ACC112 (cell line): ENCODE measurements at regions not wholly inside any gene's neighbourhood (a gene's known extent, or its start where the extent isn't known, plus 50 kb on each side); places are given as distances from the start of the nearest gene placed in this dataset.

ENCODE experiments used
- H2AFZ ChIP-seq: fragments of 200-600 bp; sonication (generic); one replicate; pipeline ENCODE4 v1.6.0; 2017; ENCODE audit warnings: antibody characterized with exemption, low read length; ENCODE audit not compliant: unreplicated experiment
- H3K27ac ChIP-seq: fragments of 200-600 bp; sonication (generic); 2 replicates; pipeline ENCODE4 v1.5.1; 2014; ENCODE audit warnings: low read depth, mild to moderate bottlenecking, antibody characterized with exemption, low read length, moderate library complexity
- H3K27me3 ChIP-seq: fragments of 200-600 bp; sonication (generic); 2 replicates; pipeline ENCODE4 v1.6.1; 2014; ENCODE audit warnings: mild to moderate bottlenecking, antibody characterized with exemption, low read length, moderate library complexity, mixed read lengths; ENCODE audit not compliant: insufficient read depth
- H3K36me3 ChIP-seq: fragments of 200-600 bp; sonication (generic); 2 replicates; pipeline ENCODE4 v1.6.1; 2016; ENCODE audit warnings: mild to moderate bottlenecking, antibody characterized with exemption, low read length, moderate library complexity, mixed read lengths; ENCODE audit not compliant: insufficient read depth
- H3K4me1 ChIP-seq: fragments of 200-600 bp; sonication (generic); one replicate; pipeline ENCODE4 v1.6.1; 2016; ENCODE audit warnings: low read length, mixed read lengths; ENCODE audit not compliant: insufficient read depth, unreplicated experiment, control insufficient read depth
- H3K4me3 ChIP-seq: fragments of 200-600 bp; sonication (generic); 2 replicates; pipeline ENCODE4 v1.5.1; 2014; ENCODE audit warnings: mild to moderate bottlenecking, low read depth, low read length
- H3K79me2 ChIP-seq: fragments of 200-600 bp; sonication (generic); one replicate; pipeline ENCODE4 v1.6.0; 2016; ENCODE audit warnings: low read length; ENCODE audit not compliant: control insufficient read depth, unreplicated experiment, insufficient read depth

- no peaks in the 10 kb centered on the region for H3K27me3 ChIP-seq
- H3K79me2 ChIP-seq, result no peaks in the 10 kb centered on the region
- peaks cover 7% of the 10 kb centered on the region for H3K4me1 ChIP-seq
These were observed 834.4 kb upstream of the NRXN1 start for GRCh38 chr2:51866361-51866760.

GRCh38 chr2:51859260-51859659 lies 827.3 kb upstream of the NRXN1 start:
- H3K27ac ChIP-seq, result no peak overlapping the region
- H3K4me1 ChIP-seq, result no peaks in the 10 kb centered on the region
- no peaks in the 10 kb centered on the region for H3K79me2 ChIP-seq
- H3K4me3 ChIP-seq, result no peak overlapping the region
- no peaks in the 10 kb centered on the region for H3K36me3 ChIP-seq
- no peaks in the 10 kb centered on the region for H3K27me3 ChIP-seq
- no peak overlapping the region for H2AFZ ChIP-seq

More at GRCh38 chr2:51866361-51866760, 834.4 kb upstream of the NRXN1 start:
- H3K36me3 ChIP-seq, result no peaks in the 10 kb centered on the region
- no peak overlapping the region for H3K4me3 ChIP-seq
- no peak overlapping the region for H3K27ac ChIP-seq
- no peak overlapping the region for H2AFZ ChIP-seq

GRCh38 chr2:51855683-51856082 lies 823.8 kb upstream of the NRXN1 start:
- Histone ChIP-seq H3K27ac (no peak overlapping the region), H3K36me3 (no peaks in the 10 kb centered on the region), H2AFZ (peak overlapping the region; percentile 10), H3K4me3 (no peak overlapping the region), H3K79me2 (no peaks in the 10 kb centered on the region), H3K27me3 (no peaks in the 10 kb centered on the region), H3K4me1 (no peaks in the 10 kb centered on the region)

DNA sequence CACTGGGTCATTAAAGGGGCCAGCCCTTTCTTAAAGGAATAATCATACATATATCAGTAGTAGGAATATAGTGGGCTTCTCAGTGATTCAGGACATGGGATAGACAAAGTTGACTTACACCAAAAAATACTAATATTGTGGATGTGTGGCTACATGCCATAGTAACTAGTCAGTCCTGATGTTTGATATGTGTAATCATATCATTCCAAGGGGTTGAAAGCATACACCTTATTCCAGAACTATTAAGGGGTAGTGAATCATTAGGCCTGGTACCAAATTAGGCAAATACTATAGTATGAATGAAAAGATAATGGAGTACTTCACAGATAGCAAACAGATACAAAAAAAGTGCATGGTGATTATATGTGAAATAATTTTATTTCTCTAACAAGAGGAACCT lies 814.9 kb upstream of the NRXN1 start:
- Histone ChIP-seq H3K36me3 (no peaks in the 10 kb centered on the region), H3K79me2 (no peaks in the 10 kb centered on the region), H3K27ac (no peak overlapping the region), H3K4me1 (no peaks in the 10 kb centered on the region), H3K27me3 (no peaks in the 10 kb centered on the region), H2AFZ (no peak overlapping the region), H3K4me3 (no peak overlapping the region)

DNA sequence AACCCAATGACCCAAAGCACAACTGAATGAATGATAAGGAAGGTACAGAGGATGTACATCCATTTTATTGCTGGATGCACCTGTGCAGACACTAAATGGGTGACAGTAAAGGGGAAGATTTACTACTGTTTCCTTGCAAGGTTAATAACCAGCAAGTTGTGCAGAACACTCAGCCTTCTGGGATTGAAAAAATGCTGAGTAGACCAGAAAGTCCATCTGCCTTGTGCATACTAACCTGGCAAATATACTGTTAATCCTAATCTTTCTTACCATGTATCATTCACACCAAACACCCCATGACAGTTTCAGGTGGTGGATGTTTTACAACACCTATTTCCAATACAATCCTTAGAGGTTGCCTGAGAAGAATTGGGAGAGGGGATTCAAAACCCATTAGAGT lies 814.1 kb upstream of the NRXN1 start:
- H2AFZ ChIP-seq, result no peak overlapping the region
- H3K79me2 ChIP-seq, result no peaks in the 10 kb centered on the region
- no peaks in the 10 kb centered on the region for H3K4me1 ChIP-seq
- no peak overlapping the region for H3K4me3 ChIP-seq
- H3K27ac ChIP-seq, result no peak overlapping the region
- no peaks in the 10 kb centered on the region for H3K36me3 ChIP-seq
- H3K27me3 ChIP-seq, result no peaks in the 10 kb centered on the region

- H3K36me3 ChIP-seq, result no peaks in the 10 kb centered on the region
These were observed 812.7 kb upstream of the NRXN1 start for GRCh38 chr2:51844596-51844995.

GRCh38 chr2:51829477-51829876 lies 797.5 kb upstream of the NRXN1 start:
- no peaks in the 10 kb centered on the region for H3K36me3 ChIP-seq
- H3K4me1 ChIP-seq, result no peaks in the 10 kb centered on the region
- no peak overlapping the region for H3K4me3 ChIP-seq
- H3K27ac ChIP-seq, result no peak overlapping the region
- H2AFZ ChIP-seq, result no peak overlapping the region
- H3K79me2 ChIP-seq, result no peaks in the 10 kb centered on the region
- no peaks in the 10 kb centered on the region for H3K27me3 ChIP-seq

More at GRCh38 chr2:51844596-51844995, 812.7 kb upstream of the NRXN1 start:
- H2AFZ ChIP-seq, result no peak overlapping the region
- no peaks in the 10 kb centered on the region for H3K27me3 ChIP-seq
- H3K27ac ChIP-seq, result no peak overlapping the region
- H3K4me3 ChIP-seq, result no peak overlapping the region
- no peaks in the 10 kb centered on the region for H3K79me2 ChIP-seq
- no peaks in the 10 kb centered on the region for H3K4me1 ChIP-seq

GRCh38 chr2:51825823-51826222 lies 793.9 kb upstream of the NRXN1 start:
- Histone ChIP-seq H2AFZ (no peak overlapping the region), H3K4me1 (no peaks in the 10 kb centered on the region), H3K4me3 (no peak overlapping the region), H3K27me3 (no peaks in the 10 kb centered on the region), H3K27ac (no peak overlapping the region), H3K36me3 (no peaks in the 10 kb centered on the region), H3K79me2 (no peaks in the 10 kb centered on the region)

DNA sequence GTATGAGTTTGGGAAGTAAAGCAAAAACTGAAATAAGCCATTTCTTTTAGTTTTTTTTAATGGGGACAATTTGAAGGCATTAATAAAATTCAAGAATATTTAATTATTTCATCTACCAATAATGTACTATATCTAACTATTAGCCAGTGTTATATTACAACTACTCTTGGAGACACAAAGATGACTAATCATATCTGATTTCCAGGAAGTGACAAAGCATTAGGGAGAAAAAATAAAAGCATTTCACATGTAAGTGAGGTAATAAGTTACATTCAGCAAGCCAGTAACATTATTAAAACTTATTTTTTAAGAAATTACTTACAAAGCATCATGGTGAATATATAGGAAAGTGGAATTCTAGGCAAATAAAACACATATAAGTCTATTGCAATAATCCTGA lies 781.3 kb upstream of the NRXN1 start:
- Histone ChIP-seq H3K4me1 (peaks cover 29% of the 10 kb centered on the region), H3K36me3 (no peaks in the 10 kb centered on the region), H3K27ac (peak overlapping the region; percentile 64), H3K4me3 (peak overlapping the region; percentile 59; the same call in 1 of the 2 replicates), H3K79me2 (no peaks in the 10 kb centered on the region), H3K27me3 (no peaks in the 10 kb centered on the region), H2AFZ (peak overlapping the region; percentile 70)

- H3K36me3 ChIP-seq, result no peaks in the 10 kb centered on the region
- H2AFZ ChIP-seq, result peak overlapping the region; percentile 68
These were observed 780.4 kb upstream of the NRXN1 start for GRCh38 chr2:51812138-51812866.

GRCh38 chr2:51810197-51810596 lies 778.3 kb upstream of the NRXN1 start:
- Histone ChIP-seq H3K27ac (no peak overlapping the region), H3K36me3 (no peaks in the 10 kb centered on the region), H2AFZ (no peak overlapping the region), H3K27me3 (no peaks in the 10 kb centered on the region), H3K79me2 (no peaks in the 10 kb centered on the region), H3K4me1 (peaks cover 29% of the 10 kb centered on the region), H3K4me3 (no peak overlapping the region)

More at GRCh38 chr2:51812138-51812866, 780.4 kb upstream of the NRXN1 start:
- peak overlapping the region; percentile 59 for H3K4me3 ChIP-seq
- peaks cover 29% of the 10 kb centered on the region for H3K4me1 ChIP-seq
- H3K27me3 ChIP-seq, result no peaks in the 10 kb centered on the region
- no peaks in the 10 kb centered on the region for H3K79me2 ChIP-seq
- peak overlapping the region; percentile 64 for H3K27ac ChIP-seq
